ENCODE measurements at regions not wholly inside any gene's neighbourhood (a gene's known extent, or its start where the extent isn't known, plus 50 kb on each side); places are given as distances from the start of the nearest gene placed in this dataset.
"Not testable (repeated sequence)": the region's sequence is repeated elsewhere in the genome, so short reads cannot be mapped to it uniquely, and the experiment has no call there.

DNA sequence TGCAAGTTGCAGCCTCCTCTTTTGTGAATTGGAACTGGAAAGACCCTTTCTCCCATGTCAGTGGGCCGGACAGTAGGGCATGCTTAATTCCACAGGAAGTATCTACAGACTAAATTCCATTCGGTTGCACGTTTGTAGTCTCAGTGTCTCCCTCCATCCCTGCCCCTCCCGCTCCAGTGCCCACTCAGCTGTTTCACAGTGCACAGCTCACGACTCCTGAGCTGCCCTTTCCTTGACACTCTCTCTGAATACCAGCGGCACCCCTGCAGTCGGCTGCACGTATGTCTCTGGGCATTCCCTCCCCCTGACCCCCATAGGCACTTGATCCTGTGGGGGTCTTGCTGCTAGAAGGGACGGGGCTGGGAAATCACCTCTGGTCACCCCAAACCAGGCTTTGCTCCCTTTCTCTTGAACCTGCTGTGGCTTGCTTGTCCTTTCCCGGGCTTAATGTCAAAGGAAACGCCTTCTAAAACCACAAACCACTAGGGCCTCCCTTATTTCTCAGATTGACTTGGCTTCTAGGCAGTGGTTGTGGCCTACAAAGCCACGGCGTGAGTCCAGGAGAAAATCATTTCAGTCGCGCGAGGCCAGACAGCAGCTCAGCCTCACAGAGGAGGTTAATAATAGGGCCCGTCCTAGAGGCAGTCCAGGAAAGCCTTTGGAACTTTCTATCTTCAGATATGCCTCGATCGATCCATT lies 365.3 kb upstream of the PROX1 start:
- TF ChIP-seq, protein P1, sequence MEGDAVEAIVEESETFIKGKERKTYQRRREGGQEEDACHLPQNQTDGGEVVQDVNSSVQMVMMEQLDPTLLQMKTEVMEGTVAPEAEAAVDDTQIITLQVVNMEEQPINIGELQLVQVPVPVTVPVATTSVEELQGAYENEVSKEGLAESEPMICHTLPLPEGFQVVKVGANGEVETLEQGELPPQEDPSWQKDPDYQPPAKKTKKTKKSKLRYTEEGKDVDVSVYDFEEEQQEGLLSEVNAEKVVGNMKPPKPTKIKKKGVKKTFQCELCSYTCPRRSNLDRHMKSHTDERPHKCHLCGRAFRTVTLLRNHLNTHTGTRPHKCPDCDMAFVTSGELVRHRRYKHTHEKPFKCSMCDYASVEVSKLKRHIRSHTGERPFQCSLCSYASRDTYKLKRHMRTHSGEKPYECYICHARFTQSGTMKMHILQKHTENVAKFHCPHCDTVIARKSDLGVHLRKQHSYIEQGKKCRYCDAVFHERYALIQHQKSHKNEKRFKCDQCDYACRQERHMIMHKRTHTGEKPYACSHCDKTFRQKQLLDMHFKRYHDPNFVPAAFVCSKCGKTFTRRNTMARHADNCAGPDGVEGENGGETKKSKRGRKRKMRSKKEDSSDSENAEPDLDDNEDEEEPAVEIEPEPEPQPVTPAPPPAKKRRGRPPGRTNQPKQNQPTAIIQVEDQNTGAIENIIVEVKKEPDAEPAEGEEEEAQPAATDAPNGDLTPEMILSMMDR (IDR thresholded peaks at IDR 0.05; ENCODE audit: unreplicated experiment): no peak
- no peak overlapping the region for H3K27ac Mint-ChIP-seq
- DNase-seq (ENCODE audit: low spot score in 2 of 2, unreplicated experiment in 2 of 2): no peak
- no peaks in the 10 kb centered on the region for H3K4me1 Mint-ChIP-seq
- no peaks in the 10 kb centered on the region for H3K36me3 Mint-ChIP-seq
- H3K27me3 Mint-ChIP-seq (ENCODE audit: low read depth): peaks cover 1% of the 10 kb centered on the region
- H3K9me3 Mint-ChIP-seq: peaks cover 9% of the 10 kb centered on the region
- no peak overlapping the region for H3K4me3 Mint-ChIP-seq

DNA sequence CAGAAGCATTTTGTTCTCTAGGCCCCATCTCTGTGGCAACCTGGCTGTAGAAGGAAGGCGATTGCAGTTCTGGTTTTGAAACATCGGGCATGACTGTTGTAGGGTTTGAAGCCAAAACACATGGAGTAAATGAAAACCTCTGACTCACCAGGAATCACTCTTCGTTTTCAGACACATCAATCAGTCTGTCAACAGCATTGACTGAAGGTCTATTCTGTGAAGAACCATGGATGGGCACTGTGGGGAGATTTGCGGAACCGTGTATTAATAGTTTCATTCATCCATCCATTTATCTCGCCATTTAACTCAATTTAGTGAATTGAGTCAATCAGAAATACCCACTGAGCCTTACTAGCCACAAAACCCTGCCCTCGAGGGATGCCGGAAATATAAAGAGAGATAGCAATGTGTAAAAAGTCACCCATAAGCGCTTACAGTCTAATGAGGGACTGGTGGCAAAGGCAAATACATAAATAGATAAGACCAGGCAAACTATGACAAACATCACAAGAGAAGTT lies 364.6 kb upstream of the PROX1 start:
- H3K27me3 Mint-ChIP-seq (ENCODE audit: low read depth): no peaks in the 10 kb centered on the region
- H3K36me3 Mint-ChIP-seq: no peaks in the 10 kb centered on the region
- no peak overlapping the region for H3K4me3 Mint-ChIP-seq
- no peaks in the 10 kb centered on the region for H3K4me1 Mint-ChIP-seq
- no peak overlapping the region for H3K27ac Mint-ChIP-seq
- H3K9me3 Mint-ChIP-seq: peaks cover 9% of the 10 kb centered on the region
- no peak for DNase-seq (ENCODE audit: low spot score in 2 of 2, unreplicated experiment in 2 of 2)
- TF ChIP-seq, protein P1 (IDR thresholded peaks at IDR 0.05; ENCODE audit: unreplicated experiment): no peak

DNA sequence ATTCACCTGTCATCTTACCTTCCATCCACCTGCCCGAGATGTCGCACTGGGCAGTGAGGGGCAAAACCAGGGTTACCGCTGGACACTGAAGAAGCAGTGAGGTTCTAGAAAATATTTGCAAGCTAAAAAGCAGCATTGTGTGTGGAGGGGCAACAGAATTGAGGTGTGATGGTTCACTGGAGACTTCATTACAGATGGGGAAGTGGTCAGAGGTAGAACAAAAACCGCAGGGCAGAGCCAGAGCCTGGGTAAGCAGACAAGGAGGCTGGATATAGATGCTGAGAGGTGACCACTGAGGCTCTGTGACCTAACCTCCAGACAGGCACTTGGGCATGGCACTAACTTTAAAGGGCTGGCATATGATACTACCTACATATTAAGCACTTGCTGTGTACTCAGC lies 363.9 kb upstream of the PROX1 start:
- TF ChIP-seq, protein P1 (IDR thresholded peaks at IDR 0.05; ENCODE audit: unreplicated experiment): no peak
- no peaks in the 10 kb centered on the region for H3K27me3 Mint-ChIP-seq (ENCODE audit: low read depth)
- no peak overlapping the region for H3K27ac Mint-ChIP-seq
- no peak for DNase-seq (ENCODE audit: low spot score in 2 of 2, unreplicated experiment in 2 of 2)
- no peak overlapping the region for H3K4me3 Mint-ChIP-seq
- H3K4me1 Mint-ChIP-seq: no peaks in the 10 kb centered on the region
- no peaks in the 10 kb centered on the region for H3K36me3 Mint-ChIP-seq
- H3K9me3 Mint-ChIP-seq: peaks cover 13% of the 10 kb centered on the region

DNA sequence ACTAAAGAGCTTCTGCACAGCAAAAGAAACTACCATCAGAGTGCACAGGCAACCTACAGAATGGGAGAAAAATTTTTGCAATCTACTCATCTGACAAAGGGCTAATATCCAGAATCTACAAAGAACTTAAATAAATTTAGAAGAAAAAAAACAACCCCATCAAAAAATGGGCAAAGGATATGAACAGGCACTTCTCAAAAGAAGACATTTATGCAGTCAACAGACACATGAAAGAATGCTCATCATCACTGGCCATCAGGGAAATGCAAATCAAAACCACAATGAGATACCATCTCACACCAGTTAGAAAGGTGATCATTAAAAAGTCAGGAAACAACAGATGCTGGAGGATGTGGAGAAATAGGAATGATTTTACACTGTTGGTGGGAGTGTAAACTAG lies 351.0 kb upstream of the PROX1 start:
- not testable (repeated sequence) for H3K27me3 Mint-ChIP-seq (ENCODE audit: low read depth); H3K27ac Mint-ChIP-seq; DNase-seq (ENCODE audit: low spot score in 2 of 2, unreplicated experiment in 2 of 2); H3K36me3 Mint-ChIP-seq; H3K4me1 Mint-ChIP-seq; H3K4me3 Mint-ChIP-seq
- H3K9me3 Mint-ChIP-seq: peaks cover 45% of the 10 kb centered on the region

DNA sequence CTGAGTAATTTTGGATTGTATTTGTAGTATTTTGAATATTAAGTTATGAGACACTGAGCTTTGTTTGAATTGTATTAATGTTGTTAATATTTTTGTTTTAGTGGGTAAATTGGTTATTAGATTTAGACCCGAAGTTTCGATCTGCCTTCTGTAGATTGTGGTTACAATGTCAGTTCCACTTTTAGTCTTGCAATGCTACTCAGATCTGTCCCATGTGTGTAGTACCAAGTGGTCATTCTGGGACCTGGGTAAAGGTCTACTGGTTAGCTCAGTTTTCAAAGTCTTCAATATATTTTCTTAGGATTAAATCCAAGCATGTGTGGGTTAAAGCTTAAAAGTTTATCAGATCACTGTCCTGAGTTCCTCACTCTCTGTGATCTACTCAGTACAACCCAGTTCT lies 346.5 kb upstream of the PROX1 start:
- Mint-ChIP-seq H3K9me3 (peaks cover 15% of the 10 kb centered on the region), H3K36me3 (no peaks in the 10 kb centered on the region)
- DNase-seq (ENCODE audit: low spot score in 2 of 2, unreplicated experiment in 2 of 2): no peak

DNA sequence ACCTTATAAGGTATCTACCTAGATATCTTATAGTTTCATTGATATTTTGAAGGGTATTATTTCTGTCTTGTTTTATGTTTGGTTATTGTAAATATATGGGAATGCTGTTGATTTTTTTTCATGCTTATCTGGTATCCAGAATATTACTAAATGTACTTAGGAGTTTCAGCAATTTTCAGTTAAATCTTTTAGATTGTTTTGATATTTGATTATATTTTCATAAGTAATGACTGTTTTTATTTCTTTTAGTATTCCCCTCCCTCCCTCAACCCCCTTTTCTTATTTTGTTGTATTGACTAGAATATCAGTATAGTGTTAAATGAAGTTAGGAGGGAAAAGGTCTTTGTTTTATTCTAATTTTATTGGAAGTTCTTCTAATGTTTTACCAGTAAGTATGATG lies 344.4 kb upstream of the PROX1 start:
- H3K27ac Mint-ChIP-seq: no peak overlapping the region
- no peak for DNase-seq (ENCODE audit: low spot score in 2 of 2, unreplicated experiment in 2 of 2)
- H3K9me3 Mint-ChIP-seq: peaks cover 12% of the 10 kb centered on the region
- H3K36me3 Mint-ChIP-seq: no peaks in the 10 kb centered on the region
- peaks cover 9% of the 10 kb centered on the region for H3K27me3 Mint-ChIP-seq (ENCODE audit: low read depth)
- TF ChIP-seq, protein P1 (IDR thresholded peaks at IDR 0.05; ENCODE audit: unreplicated experiment): no peak
- no peaks in the 10 kb centered on the region for H3K4me1 Mint-ChIP-seq
- no peak overlapping the region for H3K4me3 Mint-ChIP-seq

More for the DNA sequence above, 346.5 kb upstream of the PROX1 start:
- Mint-ChIP-seq H3K4me3 (no peak overlapping the region), H3K27ac (no peak overlapping the region), H3K27me3 (ENCODE audit: low read depth) (peaks cover 7% of the 10 kb centered on the region), H3K4me1 (no peaks in the 10 kb centered on the region)
- TF ChIP-seq, protein P1 (IDR thresholded peaks at IDR 0.05; ENCODE audit: unreplicated experiment): no peak

Measured in mesothelial cell of epicardium (in vitro differentiated cells).